NCI-H1694 (cell line): ENCODE measurements at regions not wholly inside any gene's neighbourhood (a gene's known extent, or its start where the extent isn't known, plus 50 kb on each side); places are given as distances from the start of the nearest gene placed in this dataset.
"Not testable (repeated sequence)": the region's sequence is repeated elsewhere in the genome, so short reads cannot be mapped to it uniquely, and the experiment has no call there.

ENCODE experiments used
- DNase-seq: peaks from one replicate; lab custom pipeline; 2025; lab: John Stamatoyannopoulos, UW

DNA sequence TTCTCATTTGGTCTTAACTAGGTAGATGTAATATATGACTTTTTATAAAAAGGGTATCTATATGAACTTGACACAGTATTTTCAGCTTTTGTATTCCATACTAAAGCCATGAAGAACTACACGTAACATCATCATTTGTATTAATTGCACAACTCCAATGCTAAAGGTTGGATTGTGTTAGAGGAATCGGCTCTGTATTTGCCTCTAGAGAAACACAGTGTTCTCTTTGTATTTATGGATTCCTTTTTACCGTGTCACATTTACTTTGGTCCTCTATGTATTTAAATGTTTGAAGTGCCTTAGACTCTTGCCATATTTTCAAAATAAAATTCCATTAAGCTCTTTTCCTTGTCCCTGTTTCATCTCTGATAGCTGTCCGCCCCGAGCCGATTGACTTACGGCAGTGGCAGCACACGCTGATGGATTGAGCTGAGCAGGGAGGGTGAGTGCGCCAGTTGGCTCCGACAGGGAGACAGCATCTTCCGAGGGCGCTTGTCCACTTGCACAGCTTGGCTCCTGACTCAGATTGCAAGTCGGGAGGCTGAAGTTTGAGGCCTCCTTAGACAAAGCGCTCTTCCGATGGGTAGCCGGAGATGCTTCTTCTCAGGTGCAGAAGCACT, 95.6 kb upstream of the DMRT1 start:
- no peak for DNase-seq

GRCh38 chr9:746661-747434, 94.6 kb upstream of the DMRT1 start:
- no peak for DNase-seq

- no peak for DNase-seq
Observed at GRCh38 chr9:747567-747966, 93.9 kb upstream of the DMRT1 start.

GRCh38 chr9:748861-749497, 92.5 kb upstream of the DMRT1 start:
- no peak for DNase-seq

DNA sequence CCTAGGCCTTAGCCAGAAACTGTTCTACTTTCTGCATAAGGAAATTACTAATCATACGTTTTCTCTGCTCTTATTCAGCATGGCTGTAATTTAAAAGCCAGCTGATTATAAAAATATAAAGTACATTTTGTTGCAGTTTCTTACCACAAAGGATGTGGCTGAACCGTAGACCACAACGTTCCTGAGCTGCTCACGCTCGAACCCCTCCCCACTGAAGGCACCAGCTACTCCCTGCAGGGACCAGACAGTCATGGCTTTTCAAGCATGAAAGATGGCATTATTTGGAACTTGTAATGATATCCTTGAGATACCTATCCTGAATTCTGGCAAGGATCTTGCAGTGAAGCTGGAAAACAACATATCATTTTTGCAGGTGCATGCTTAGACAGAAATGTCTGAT, 91.8 kb upstream of the DMRT1 start:
- DNase-seq: no peak

DNA sequence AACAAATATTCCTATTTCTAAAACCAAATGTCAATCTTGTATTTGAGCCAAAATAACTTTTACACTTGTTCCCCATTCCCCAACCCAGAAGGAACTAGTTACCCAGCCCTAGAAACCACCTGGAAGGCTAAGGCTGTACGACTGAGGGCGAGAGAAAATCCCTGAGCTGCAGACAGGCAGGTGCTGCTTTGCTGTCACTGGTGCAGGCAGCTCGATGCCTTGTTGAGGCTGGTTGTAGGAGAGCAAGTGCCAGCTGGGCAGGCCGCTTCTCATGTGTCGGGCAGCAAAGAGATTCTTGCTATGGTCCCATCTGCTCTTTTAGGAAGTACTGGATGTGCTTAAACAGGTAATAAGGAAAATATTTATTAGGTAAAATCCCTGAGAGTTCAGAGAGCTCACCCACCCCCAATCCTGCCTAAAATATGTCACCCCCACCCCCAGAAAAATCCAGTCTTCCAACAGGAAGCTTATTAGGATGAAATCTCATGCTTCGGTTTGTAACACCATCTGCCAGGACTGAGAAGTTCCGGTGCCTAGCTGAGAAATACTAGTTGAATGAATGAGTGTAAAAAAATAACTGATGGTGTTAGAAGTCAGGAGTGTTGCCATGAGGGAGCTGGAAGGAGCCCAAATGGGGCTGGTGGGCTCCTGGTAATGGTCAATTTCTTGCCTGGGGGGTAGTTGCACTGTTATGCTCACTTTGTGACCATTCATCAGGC, 91.1 kb upstream of the DMRT1 start:
- DNase-seq: peak; percentile 77

GRCh38 chr9:751137-752051, 90.1 kb upstream of the DMRT1 start:
- DNase-seq: no peak

- no peak for DNase-seq
Observed at GRCh38 chr9:752201-752600, 89.3 kb upstream of the DMRT1 start.

GRCh38 chr9:752681-753200, 88.8 kb upstream of the DMRT1 start:
- no peak for DNase-seq

- not testable (repeated sequence) for DNase-seq
Observed at GRCh38 chr9:753734-754133, 87.8 kb upstream of the DMRT1 start.

DNA sequence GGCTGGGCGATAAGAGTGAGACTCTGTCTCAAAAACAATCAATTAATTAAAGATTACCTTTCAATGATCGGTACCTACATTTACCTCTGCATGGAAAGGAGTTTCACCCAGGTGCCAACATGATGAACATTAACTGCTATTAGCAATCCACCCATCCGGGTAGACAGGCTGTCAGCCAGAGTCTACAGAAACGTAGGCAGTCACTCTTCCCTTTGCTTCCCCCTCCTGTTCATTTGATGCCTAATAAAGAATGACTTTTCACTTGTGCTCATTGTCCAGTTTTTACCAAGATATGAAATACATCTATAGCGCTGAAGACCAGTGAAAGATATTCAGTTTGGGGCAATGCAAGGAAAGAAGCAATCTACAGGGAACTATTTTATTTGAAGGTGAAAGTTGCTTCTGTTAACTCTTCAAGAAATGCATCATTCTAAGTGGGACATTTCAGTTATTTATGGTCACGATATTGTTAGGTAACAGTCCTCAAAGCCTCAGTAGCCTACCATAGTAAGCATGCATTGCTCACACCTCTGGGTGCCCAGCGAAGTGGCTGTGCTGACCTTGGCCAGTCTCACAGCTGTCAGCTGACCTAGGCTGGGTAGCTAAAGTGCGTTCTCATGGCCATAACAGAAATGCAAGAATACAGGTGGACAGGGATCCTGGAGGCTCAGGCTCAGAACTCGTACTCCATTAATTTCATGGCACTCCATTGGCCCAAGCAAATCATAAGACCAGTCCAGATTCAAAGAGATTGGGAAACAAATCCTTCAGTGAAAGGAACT, 87.2 kb upstream of the DMRT1 start:
- DNase-seq: no peak

DNA sequence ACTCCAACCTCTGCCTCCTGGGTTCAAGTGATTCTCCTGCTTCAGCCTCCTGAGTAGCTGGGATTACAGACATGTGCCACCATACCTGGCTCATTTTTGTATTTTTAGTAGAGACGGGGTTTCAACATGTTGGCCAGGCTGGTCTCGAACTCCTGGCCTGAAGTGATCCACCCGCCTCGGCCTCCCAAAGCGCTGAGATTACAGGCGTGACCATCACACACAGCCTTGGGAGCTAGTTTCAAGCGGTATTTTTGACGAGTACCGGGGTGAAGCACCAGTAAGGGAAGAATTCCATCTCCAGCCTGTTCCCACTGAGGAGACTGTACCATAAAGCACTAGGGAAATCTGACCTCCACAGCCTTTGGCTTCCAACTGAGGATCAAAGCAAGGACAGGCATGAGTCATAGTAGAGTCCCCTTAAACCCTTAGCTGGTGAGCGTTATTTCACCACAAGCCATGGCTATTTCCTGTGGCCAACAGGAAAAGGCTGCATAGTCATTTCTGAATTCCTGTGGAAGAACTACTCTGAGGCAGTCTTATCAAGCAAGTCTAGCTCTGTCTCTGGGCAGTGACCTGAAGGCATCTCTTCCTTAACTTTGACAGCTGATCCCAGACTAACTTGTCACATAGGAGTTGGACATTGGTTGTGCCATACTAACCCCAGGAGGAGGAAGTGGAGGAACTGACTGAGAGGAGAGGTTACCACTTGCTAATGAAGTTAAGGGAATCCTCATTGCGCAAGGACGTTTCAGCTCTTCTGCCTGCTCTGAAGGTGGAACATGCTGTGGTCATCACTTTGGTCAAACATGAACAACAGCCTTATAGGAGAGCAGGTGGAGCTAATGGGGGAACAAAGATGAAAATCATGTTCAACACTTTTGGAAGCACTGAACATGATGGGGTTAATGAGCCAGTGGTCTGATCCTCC, 85.8 kb upstream of the DMRT1 start:
- DNase-seq: no peak

- peak; percentile 60 for DNase-seq
Observed at GRCh38 chr9:757246-757881, 84.1 kb upstream of the DMRT1 start.

DNA sequence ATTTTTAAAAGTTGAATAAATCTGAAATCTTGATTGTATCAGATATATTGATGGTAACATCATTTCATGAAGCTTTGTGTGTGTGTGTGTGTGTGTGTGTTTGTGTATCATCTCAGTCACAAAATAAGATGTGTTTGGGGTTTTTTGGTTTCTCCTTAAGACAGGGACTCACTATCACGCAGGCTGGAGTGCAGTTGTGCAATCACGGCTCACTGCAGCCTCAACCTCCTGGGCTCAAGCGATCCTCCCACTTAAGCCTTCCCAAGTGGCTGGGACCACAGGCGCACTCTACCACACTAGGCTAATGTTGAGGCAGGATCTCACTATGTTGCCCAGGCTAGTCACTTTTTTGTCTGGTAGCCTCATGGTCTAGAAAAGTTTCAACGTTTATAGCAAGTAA, 83.4 kb upstream of the DMRT1 start:
- DNase-seq: no peak

GRCh38 chr9:759541-759940, 82.0 kb upstream of the DMRT1 start:
- no peak for DNase-seq

GRCh38 chr9:759983-760736, 81.3 kb upstream of the DMRT1 start:
- DNase-seq: no peak

GRCh38 chr9:761176-761792, 80.2 kb upstream of the DMRT1 start:
- no peak for DNase-seq
